Activated B cell treated with CpG ODN at 0.5 μM for 24 hours (primary cell): ENCODE measurements at regions not wholly inside any gene's neighbourhood (a gene's known extent, or its start where the extent isn't known, plus 50 kb on each side); places are given as distances from the start of the nearest gene placed in this dataset.
"Not testable (repeated sequence)": the region's sequence is repeated elsewhere in the genome, so short reads cannot be mapped to it uniquely, and the experiment has no call there.

Source experiments
- ATAC-seq: fragments of 200-7000 bp; cut with Tn5 transposase; one replicate; pipeline ENCODE4 v1.10.0; 2021; ENCODE audit warnings: low read depth, mild to moderate bottlenecking, moderate library complexity
- CTCF ChIA-PET: fragments of 350-600 bp; sonication (Branson Sonifier 250); formaldehyde crosslinking; loops from one replicate; lab custom pipeline; 2021; ENCODE audit warnings: antibody characterized with exemption; lab: Charles Lee
- POLR2A ChIA-PET: fragments of 350-600 bp; sonication (Branson Sonifier 250); formaldehyde crosslinking; loops from one replicate; lab custom pipeline; 2021; ENCODE audit warnings: antibody characterized with exemption; lab: Charles Lee
- DNase-seq: peaks from one replicate; pipeline ENCODE4 v3.0.0; 2022
- H3K27ac Mint-ChIP-seq: one replicate; pipeline ENCODE4 v1.8.0; 2020; ENCODE audit warnings: mixed read lengths
- H3K27me3 Mint-ChIP-seq: one replicate; pipeline ENCODE4 v1.8.0; 2021; ENCODE audit warnings: mixed read lengths
- H3K36me3 Mint-ChIP-seq: one replicate; pipeline ENCODE4 v1.8.0; 2021; ENCODE audit warnings: low read depth, mixed read lengths
- H3K4me1 Mint-ChIP-seq: one replicate; pipeline ENCODE4 v1.8.0; 2021; ENCODE audit warnings: mixed read lengths
- H3K4me3 Mint-ChIP-seq: one replicate; pipeline ENCODE4 v1.8.0; 2020; ENCODE audit warnings: mild to moderate bottlenecking, mixed read lengths
- H3K9me3 Mint-ChIP-seq: one replicate; pipeline ENCODE4 v1.8.0; 2020; ENCODE audit warnings: mixed read lengths
- intact Hi-C: fragments of 100-400 bp; cut with micrococcal nuclease; formaldehyde crosslinking; loops from one replicate; pipeline ENCODE4 v1.15.1; 2024
- TF ChIP-seq, protein P1 (sequence below): fragments of 200-600 bp; IDR thresholded peaks from one replicate; pipeline ENCODE4 v1.8.0; 2022; ENCODE audit warnings: antibody characterized with exemption, mild to moderate bottlenecking

DNA sequence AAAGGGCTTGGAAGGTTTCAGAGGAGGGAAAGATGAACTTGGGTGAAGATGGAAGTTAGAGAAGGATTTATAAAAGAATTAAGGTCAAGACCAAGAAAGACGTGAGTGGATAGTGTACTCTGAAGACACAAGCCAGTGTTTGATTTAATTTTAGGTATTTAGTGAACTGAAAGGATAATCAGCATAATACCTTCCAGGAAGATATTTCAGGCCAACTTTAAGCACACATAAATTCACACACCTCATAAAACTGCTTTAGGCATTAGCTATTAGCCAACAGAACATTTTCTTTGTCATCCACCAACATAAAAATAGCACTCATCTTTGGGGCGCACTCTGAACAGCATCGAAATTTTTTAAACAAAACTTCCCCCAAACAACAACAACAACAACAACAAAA lies 71.7 kb upstream of the CSNK1A1L start:
- POLR2A ChIA-PET: no interaction called here
- DNase-seq: no peak

DNA sequence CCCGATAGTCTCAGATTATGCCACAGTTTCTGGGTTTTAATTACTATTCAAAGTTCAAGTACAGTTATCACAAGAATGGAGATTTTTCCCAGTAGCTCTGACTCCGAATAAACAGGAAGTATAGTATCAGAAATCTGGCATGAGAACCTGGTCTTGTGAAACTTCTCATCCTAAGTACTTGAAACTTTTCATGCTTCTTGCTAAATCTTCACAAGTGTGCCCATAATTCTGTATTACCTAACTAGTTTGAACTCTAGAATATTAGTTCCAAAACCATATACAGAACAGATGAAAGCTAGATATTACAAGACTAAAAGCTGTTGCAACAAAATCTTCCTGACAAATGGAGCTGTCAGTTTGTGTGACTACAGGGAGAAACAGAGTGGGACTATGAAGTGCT lies 70.5 kb upstream of the CSNK1A1L start:
- no peaks in the 10 kb centered on the region for H3K9me3 Mint-ChIP-seq
- H3K27ac Mint-ChIP-seq: no peak overlapping the region
- H3K36me3 Mint-ChIP-seq: no peaks in the 10 kb centered on the region
- intact Hi-C loops: no loop called here
- no peak overlapping the region for H3K4me3 Mint-ChIP-seq
- ChIA-PET POLR2A (no interaction called here), CTCF (no interaction called here)
- H3K4me1 Mint-ChIP-seq: no peaks in the 10 kb centered on the region
- DNase-seq (no peak), ATAC-seq (no peak)
- TF ChIP-seq, protein P1, sequence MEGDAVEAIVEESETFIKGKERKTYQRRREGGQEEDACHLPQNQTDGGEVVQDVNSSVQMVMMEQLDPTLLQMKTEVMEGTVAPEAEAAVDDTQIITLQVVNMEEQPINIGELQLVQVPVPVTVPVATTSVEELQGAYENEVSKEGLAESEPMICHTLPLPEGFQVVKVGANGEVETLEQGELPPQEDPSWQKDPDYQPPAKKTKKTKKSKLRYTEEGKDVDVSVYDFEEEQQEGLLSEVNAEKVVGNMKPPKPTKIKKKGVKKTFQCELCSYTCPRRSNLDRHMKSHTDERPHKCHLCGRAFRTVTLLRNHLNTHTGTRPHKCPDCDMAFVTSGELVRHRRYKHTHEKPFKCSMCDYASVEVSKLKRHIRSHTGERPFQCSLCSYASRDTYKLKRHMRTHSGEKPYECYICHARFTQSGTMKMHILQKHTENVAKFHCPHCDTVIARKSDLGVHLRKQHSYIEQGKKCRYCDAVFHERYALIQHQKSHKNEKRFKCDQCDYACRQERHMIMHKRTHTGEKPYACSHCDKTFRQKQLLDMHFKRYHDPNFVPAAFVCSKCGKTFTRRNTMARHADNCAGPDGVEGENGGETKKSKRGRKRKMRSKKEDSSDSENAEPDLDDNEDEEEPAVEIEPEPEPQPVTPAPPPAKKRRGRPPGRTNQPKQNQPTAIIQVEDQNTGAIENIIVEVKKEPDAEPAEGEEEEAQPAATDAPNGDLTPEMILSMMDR: no peak
- no peaks in the 10 kb centered on the region for H3K27me3 Mint-ChIP-seq

More for the DNA sequence above, 71.7 kb upstream of the CSNK1A1L start:
- CTCF ChIA-PET: no interaction called here
- no peaks in the 10 kb centered on the region for H3K27me3 Mint-ChIP-seq
- TF ChIP-seq, protein P1: no peak
- no peak overlapping the region for H3K4me3 Mint-ChIP-seq
- no peaks in the 10 kb centered on the region for H3K36me3 Mint-ChIP-seq
- no peaks in the 10 kb centered on the region for H3K9me3 Mint-ChIP-seq
- ATAC-seq: no peak
- intact Hi-C loops: no loop called here
- no peaks in the 10 kb centered on the region for H3K4me1 Mint-ChIP-seq
- no peak overlapping the region for H3K27ac Mint-ChIP-seq

DNA sequence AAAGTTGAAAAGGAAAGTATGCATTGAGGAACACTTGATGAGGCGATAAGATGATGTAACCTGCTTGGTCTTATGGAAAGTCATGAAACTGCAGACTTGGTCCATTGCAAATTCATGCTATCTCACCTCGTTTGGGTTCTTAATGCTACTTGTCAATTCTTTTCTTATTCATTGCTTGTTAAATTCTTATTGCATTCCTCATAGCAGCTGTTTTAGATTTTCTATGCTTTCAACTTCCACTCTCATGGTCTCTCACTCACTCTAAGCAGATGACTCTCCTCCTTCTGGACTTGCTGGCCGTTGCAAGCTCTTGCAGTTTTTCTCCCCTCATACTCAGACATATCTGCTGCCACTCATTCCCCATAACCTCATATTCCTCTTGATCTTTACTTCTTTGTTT lies 67.8 kb upstream of the CSNK1A1L start:
- no peak for ATAC-seq
- TF ChIP-seq, protein P1: no peak
- CTCF ChIA-PET: no interaction called here

DNA sequence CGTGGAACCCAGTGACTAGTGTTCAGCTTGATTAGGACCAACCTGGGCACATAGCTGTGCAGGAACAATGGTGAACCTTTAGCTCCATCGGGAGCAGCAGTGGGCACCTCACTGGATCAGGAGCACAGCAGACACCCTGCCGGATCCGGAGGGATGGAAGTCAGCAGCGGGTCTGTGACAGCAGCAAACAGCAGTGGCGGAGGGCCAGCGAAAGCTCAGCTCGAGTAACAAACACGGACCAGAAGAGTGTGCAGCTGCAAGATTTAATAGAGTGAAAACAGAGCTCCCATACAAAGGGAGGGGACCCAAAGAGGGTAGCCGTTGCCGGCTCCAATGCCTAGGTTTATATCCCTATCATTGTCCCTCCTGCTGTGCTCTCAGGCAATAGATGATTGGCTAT lies 66.8 kb upstream of the CSNK1A1L start:
- H3K9me3 Mint-ChIP-seq, H3K27ac Mint-ChIP-seq, ATAC-seq, H3K4me1 Mint-ChIP-seq, H3K27me3 Mint-ChIP-seq, H3K36me3 Mint-ChIP-seq, CTCF ChIA-PET, intact Hi-C loops, H3K4me3 Mint-ChIP-seq, POLR2A ChIA-PET, DNase-seq: not testable (repeated sequence)

More for the DNA sequence above, 67.8 kb upstream of the CSNK1A1L start:
- Mint-ChIP-seq H3K4me3 (no peak overlapping the region), H3K27me3 (no peaks in the 10 kb centered on the region), H3K4me1 (no peaks in the 10 kb centered on the region), H3K9me3 (no peaks in the 10 kb centered on the region), H3K27ac (no peak overlapping the region), H3K36me3 (no peaks in the 10 kb centered on the region)
- no peak for DNase-seq
- POLR2A ChIA-PET: no interaction called here
- intact Hi-C loops: no loop called here

DNA sequence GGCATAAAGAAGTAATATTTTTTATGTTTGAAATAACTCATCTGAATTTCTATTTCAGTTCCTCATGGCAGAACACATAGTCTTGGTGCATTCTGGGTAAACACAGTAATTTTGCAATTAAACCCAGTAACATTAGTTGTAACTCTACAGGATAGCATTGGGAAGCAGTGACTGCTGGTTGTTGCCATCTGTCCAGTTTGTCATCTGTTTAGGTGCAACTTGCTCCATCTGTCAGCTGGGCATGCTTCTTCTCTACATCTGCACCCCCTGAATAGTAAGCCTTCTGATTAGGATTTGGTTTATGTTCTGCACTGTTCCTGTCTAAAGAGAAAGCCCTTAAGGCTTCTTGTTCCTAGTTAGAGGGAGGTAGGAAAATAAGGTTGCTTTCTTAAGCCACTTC lies 63.5 kb upstream of the CSNK1A1L start:
- TF ChIP-seq, protein P1: no peak
- Mint-ChIP-seq H3K9me3 (peaks cover 3% of the 10 kb centered on the region), H3K27ac (no peak overlapping the region), H3K4me1 (no peaks in the 10 kb centered on the region), H3K4me3 (no peak overlapping the region), H3K27me3 (no peaks in the 10 kb centered on the region), H3K36me3 (no peaks in the 10 kb centered on the region)
- intact Hi-C loops: no loop called here
- CTCF ChIA-PET: no interaction called here
- POLR2A ChIA-PET: no interaction called here
- DNase-seq (no peak), ATAC-seq (no peak)

DNA sequence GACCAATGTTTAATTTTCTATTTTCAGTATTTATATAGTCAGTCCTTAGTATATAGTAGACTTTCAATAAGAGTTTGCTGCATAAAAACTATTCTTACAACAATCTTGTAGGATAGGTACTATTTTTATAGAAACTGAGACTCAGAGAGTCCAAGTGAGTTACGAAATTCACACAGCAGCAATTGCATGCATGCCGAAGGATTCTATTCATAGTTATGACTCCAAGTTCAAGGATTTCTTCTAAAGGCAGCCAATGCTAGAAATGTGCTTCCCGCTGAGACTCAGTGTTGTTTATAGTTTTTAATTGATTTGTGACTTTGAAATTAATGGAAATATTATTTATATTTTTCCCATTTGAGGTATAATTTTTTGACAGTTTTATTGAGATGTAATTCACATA lies 62.7 kb upstream of the CSNK1A1L start:
- H3K27me3 Mint-ChIP-seq: no peaks in the 10 kb centered on the region
- no peak overlapping the region for H3K27ac Mint-ChIP-seq
- peaks cover 3% of the 10 kb centered on the region for H3K9me3 Mint-ChIP-seq
- ATAC-seq (no peak), DNase-seq (no peak)
- TF ChIP-seq, protein P1: no peak
- no peaks in the 10 kb centered on the region for H3K36me3 Mint-ChIP-seq
- intact Hi-C loops: no loop called here
- ChIA-PET CTCF (no interaction called here), POLR2A (no interaction called here)
- no peaks in the 10 kb centered on the region for H3K4me1 Mint-ChIP-seq
- no peak overlapping the region for H3K4me3 Mint-ChIP-seq
